RWPE2 (cell line): ENCODE measurements at regions not wholly inside any gene's neighbourhood (a gene's known extent, or its start where the extent isn't known, plus 50 kb on each side); places are given as distances from the start of the nearest gene placed in this dataset.
A peak's percentile ranks its signal among the peaks of the same experiment; 100 is the strongest.

Source experiments
- ATAC-seq: fragments of 200-7000 bp; cut with Tn5 transposase; 3 replicates; pipeline ENCODE4 v1.9.1; 2021; ENCODE audit warnings: low read depth
- DNase-seq: peaks from one replicate; pipeline ENCODE4 v3.0.0-alpha.2; 2020; ENCODE audit warnings: low spot score
- H3K27ac ChIP-seq: fragments of 450-650 bp; 2 replicates; pipeline ENCODE4 v1.5.1; 2017; ENCODE audit warnings: mild to moderate bottlenecking; ENCODE audit not compliant: poor library complexity, severe bottlenecking
- H3K27me3 ChIP-seq: fragments of 250-450 bp; sonication (Bioruptor Pico); 2 replicates; pipeline ENCODE4 v1.5.1; 2021; ENCODE audit warnings: mild to moderate bottlenecking, moderate library complexity; ENCODE audit not compliant: insufficient read depth, poor library complexity, severe bottlenecking
- H3K36me3 ChIP-seq: fragments of 250-450 bp; sonication (Bioruptor Pico); 2 replicates; pipeline ENCODE4 v1.5.1; 2020; ENCODE audit warnings: low read depth, mild to moderate bottlenecking, moderate library complexity
- H3K4me1 ChIP-seq: fragments of 250-450 bp; sonication (Bioruptor Pico); 2 replicates; pipeline ENCODE4 v1.5.1; 2021; ENCODE audit warnings: mild to moderate bottlenecking, moderate library complexity; ENCODE audit not compliant: insufficient read depth, poor library complexity, severe bottlenecking
- H3K4me3 ChIP-seq: fragments of 250-450 bp; sonication (Bioruptor Pico); 2 replicates; pipeline ENCODE4 v1.5.1; 2021; ENCODE audit warnings: mild to moderate bottlenecking, moderate library complexity; ENCODE audit not compliant: severe bottlenecking
- H3K9me3 ChIP-seq: fragments of 250-450 bp; sonication (Bioruptor Pico); 2 replicates; pipeline ENCODE4 v1.5.1; 2021; ENCODE audit warnings: mild to moderate bottlenecking, moderate library complexity; ENCODE audit not compliant: severe bottlenecking
- CTCF ChIP-seq: fragments of 450-650 bp; IDR thresholded peaks from one replicate; pipeline ENCODE4 v1.5.1; 2017; ENCODE audit warnings: mild to moderate bottlenecking, moderate library complexity; ENCODE audit not compliant: poor library complexity, severe bottlenecking

DNA sequence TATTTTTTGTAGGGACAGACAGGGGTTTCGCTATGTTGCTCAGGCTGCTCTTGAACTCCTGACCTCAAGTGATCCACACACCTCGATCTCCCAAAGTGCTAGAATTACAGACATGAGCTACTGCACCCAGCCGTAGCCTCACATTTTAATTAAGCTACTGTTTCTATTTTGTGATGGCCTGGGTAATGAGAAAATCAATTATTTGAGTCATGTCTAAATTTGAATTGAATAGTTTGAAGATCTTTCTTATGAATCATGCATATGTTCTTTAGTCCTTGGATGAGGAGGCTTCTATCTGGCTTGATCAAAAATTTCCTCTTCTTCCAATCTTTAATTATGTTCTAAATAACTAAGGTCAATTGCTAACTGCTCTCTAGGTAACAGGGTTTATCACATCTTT lies 175.0 kb downstream of the REEP3 start:
- no peak overlapping the region for H3K4me3 ChIP-seq
- TF ChIP-seq CTCF: no peak
- ATAC-seq (no peak), DNase-seq (no peak)
- H3K9me3 ChIP-seq: no peaks in the 10 kb centered on the region
- H3K27ac ChIP-seq: no peak overlapping the region
- H3K4me1 ChIP-seq: peaks cover 29% of the 10 kb centered on the region
- no peaks in the 10 kb centered on the region for H3K36me3 ChIP-seq
- H3K27me3 ChIP-seq: no peaks in the 10 kb centered on the region

GRCh38 chr10:63697956-63698786 lies 177.0 kb downstream of the REEP3 start:
- ATAC-seq (no peak), DNase-seq (no peak)
- peak overlapping the region; percentile 90 for H3K27ac ChIP-seq
- no peaks in the 10 kb centered on the region for H3K9me3 ChIP-seq
- TF ChIP-seq CTCF: no peak
- peaks cover 41% of the 10 kb centered on the region for H3K4me1 ChIP-seq
- H3K27me3 ChIP-seq: no peaks in the 10 kb centered on the region
- no peaks in the 10 kb centered on the region for H3K36me3 ChIP-seq
- no peak overlapping the region for H3K4me3 ChIP-seq

- DNase-seq: no peak
- no peaks in the 10 kb centered on the region for H3K27me3 ChIP-seq
- H3K4me1 ChIP-seq: peaks cover 46% of the 10 kb centered on the region
- TF ChIP-seq CTCF: no peak
- no peak overlapping the region for H3K4me3 ChIP-seq
- H3K9me3 ChIP-seq: no peaks in the 10 kb centered on the region
- H3K27ac ChIP-seq: peak overlapping the region; percentile 90
- ATAC-seq: no peak
- H3K36me3 ChIP-seq: no peaks in the 10 kb centered on the region
These were observed 177.6 kb downstream of the REEP3 start for GRCh38 chr10:63698787-63699150.

GRCh38 chr10:63699785-63700613 lies 178.8 kb downstream of the REEP3 start:
- no peaks in the 10 kb centered on the region for H3K9me3 ChIP-seq
- no peaks in the 10 kb centered on the region for H3K36me3 ChIP-seq
- peak; percentile 76 for DNase-seq
- no peak for TF ChIP-seq CTCF
- H3K4me1 ChIP-seq: peaks cover 49% of the 10 kb centered on the region
- H3K27me3 ChIP-seq: no peaks in the 10 kb centered on the region
- peak overlapping the region; percentile 90 for H3K27ac ChIP-seq
- ATAC-seq: peak; percentile 100
- H3K4me3 ChIP-seq: no peak overlapping the region
